Heart left ventricle (tissue), 13 donors: ENCODE measurements at regions not wholly inside any gene's neighbourhood (a gene's known extent, or its start where the extent isn't known, plus 50 kb on each side); places are given as distances from the start of the nearest gene placed in this dataset.

Experiments used
- POLR2A ChIP-seq, 2 donors: fragments of 450-650 bp; IDR thresholded peaks; one replicate each; pipeline ENCODE4 v1.6.1; 2017; ENCODE audit warnings: antibody characterized with exemption in 2 of 2, mild to moderate bottlenecking in 2 of 2, moderate library complexity in 2 of 2
- TF ChIP-seq, protein P1 (sequence below), 12 donors: fragments of 200-600 bp; sonication (generic) in 4 of 12; IDR thresholded peaks; one replicate each; pipeline versions ENCODE4 v1.5.0 to v1.8.0; 2018 to 2022; ENCODE audit warnings: antibody characterized with exemption in 12 of 12, mild to moderate bottlenecking in 5 of 12
- donor health status: ischemic (EF 13 %, LVEDD 7.1; RV severe dilation, severe dysfunction).
- donor health status: DM: no; HTN: yes; CAD: no.
- donor health status: DM: no; HTN: no; CAD: no.
- donor health status: ischemic (EF 25% LVEDD 6.9; RV normal size, moderate dysfunction).
- donor health status: ischemic (EF 25% LVEDD 5.7; RV mildly dilated, moderate dysfunction).
- donor health status: ischemic (EF 35%, LVEDD 5.7; RV mildly dilated, moderate dysfunction).
- donor health status: nonischemic (EF 11% LVEDD 7.7; RV severe dilation, severe dysfunction).
- donor health status: DM: yes; HTN: yes; CAD: no.
- donor health status: PGD.
- donor health status: ischemic (EF 29% LVEDD 5.4; RV normal size, mild dysfunction).
- donor health status: nonischemic (EF 23%, LVEDD 6.1; RV moderate dilation, normal function).

DNA sequence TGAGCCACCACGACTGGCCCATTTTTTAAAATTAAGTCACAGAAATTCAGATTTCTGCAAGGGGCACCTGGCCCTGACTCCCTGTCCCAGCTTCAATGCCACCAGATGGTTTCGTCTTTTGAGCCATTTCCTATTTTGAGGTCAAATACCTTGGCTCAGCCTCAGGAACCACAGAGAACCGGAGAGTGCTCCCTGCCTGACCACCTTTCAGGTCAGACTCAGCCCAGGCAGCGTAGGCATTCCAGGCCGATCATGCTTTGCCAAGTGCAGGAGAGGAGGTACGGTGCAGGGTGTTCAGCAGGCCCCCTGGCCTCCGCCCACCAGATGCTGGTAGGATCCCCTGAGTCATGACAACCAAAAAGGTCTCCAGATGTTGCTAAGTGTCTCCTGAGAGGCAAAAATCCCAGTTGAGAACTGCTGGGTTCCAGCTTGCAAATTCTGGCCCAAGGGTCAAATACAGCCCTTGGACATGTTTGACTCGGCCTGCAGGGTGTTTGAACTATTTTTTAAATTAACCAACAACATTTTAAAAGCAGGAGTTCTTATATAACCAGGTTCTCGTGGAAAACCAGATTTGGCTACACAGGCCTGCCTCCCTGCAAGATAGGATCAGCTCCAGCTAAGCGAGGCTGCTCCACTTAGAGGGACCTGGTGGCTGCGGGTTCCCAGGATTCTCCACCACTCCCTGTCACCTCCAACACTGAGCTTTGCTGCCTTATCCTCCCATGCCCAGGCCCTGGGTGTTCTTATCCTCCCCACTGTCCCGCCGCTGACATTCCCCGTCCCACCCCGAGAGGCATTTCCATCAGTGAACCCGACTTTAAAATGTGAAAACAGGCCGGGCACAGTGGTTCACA, 61.9 kb upstream of the TARDBP start:
- TF ChIP-seq, protein P1, sequence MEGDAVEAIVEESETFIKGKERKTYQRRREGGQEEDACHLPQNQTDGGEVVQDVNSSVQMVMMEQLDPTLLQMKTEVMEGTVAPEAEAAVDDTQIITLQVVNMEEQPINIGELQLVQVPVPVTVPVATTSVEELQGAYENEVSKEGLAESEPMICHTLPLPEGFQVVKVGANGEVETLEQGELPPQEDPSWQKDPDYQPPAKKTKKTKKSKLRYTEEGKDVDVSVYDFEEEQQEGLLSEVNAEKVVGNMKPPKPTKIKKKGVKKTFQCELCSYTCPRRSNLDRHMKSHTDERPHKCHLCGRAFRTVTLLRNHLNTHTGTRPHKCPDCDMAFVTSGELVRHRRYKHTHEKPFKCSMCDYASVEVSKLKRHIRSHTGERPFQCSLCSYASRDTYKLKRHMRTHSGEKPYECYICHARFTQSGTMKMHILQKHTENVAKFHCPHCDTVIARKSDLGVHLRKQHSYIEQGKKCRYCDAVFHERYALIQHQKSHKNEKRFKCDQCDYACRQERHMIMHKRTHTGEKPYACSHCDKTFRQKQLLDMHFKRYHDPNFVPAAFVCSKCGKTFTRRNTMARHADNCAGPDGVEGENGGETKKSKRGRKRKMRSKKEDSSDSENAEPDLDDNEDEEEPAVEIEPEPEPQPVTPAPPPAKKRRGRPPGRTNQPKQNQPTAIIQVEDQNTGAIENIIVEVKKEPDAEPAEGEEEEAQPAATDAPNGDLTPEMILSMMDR (IDR thresholded peaks at IDR 0.05): no peak
- no peak for TF ChIP-seq POLR2A (IDR thresholded peaks at IDR 0.05)
